Stomach (tissue), 8 donors: ENCODE measurements at regions not wholly inside any gene's neighbourhood (a gene's known extent, or its start where the extent isn't known, plus 50 kb on each side); places are given as distances from the start of the nearest gene placed in this dataset.

Experiments
- DNase-seq, 2 donors: peaks; one replicate each; pipeline versions ENCODE4 v3.0.0 to v3.0.0-alpha.2; 2013 to 2019
- H3K27ac ChIP-seq, 5 donors: fragments of 200-600 bp in 4 of 5; sonication (generic) in 4 of 5; one replicate each; pipeline ENCODE4 v1.5.1; 2013 to 2019; ENCODE audit warnings: mild to moderate bottlenecking in 1 of 5, moderate library complexity in 1 of 5
- H3K27me3 ChIP-seq, 3 donors: fragments of 200-600 bp; sonication (generic); one replicate each; pipeline ENCODE4 v1.5.1; 2017 to 2019; ENCODE audit warnings: mixed run types in 1 of 3
- H3K36me3 ChIP-seq, 4 donors: fragments of 200-600 bp; sonication (generic); 1 replicate in 3 of 4; 2 replicates in 1 of 4; pipeline ENCODE4 v1.5.1; 2016 to 2019
- H3K4me1 ChIP-seq, 4 donors: fragments of 200-600 bp; sonication (generic); one replicate each; pipeline ENCODE4 v1.5.1; 2016 to 2019
- H3K4me3 ChIP-seq, 4 donors: fragments of 200-600 bp; sonication (generic) in 3 of 4; one replicate each; pipeline ENCODE4 v1.5.1; 2016 to 2019; ENCODE audit warnings: mild to moderate bottlenecking in 1 of 4
- H3K9me3 ChIP-seq, 4 donors: fragments of 200-600 bp; sonication (generic); one replicate each; pipeline ENCODE4 v1.5.1; 2016 to 2019
- EP300 ChIP-seq: sonication (generic); formaldehyde crosslinking; IDR thresholded peaks from one replicate; pipeline ENCODE4 v1.6.1; 2017; ENCODE audit warnings: antibody characterized with exemption
- POLR2A ChIP-seq, 4 donors: fragments of 450-650 bp; IDR thresholded peaks; one replicate each; pipeline ENCODE4 v1.6.1; 2016; ENCODE audit warnings: antibody characterized with exemption in 4 of 4, control low read depth in 2 of 4, mild to moderate bottlenecking in 1 of 4, moderate library complexity in 1 of 4
- POLR2AphosphoS5 ChIP-seq, 3 donors: sonication (generic); formaldehyde crosslinking; IDR thresholded peaks; one replicate each; pipeline ENCODE4 v1.6.1; 2016; ENCODE audit warnings: antibody characterized with exemption in 3 of 3
- WGBS, 5 donors: extraction: QIAGEN DNeasy Blood & Tissue Kit in 3 of 5; methylation state at CpG; one replicate each; pipeline versions ENCODE4 v1.1.5 to v1.1.7; 2013 to 2018; 5-methylcytosine and 5-hydroxymethylcytosine counted together
- intact Hi-C: fragments of 100-400 bp; cut with DNase I; formaldehyde crosslinking; loops from one replicate; pipeline ENCODE4 v1.15.1; 2023; ENCODE audit warnings: low total_unique reads
- TF ChIP-seq, protein P1 (sequence below), 7 experiments: fragments of 450-650 bp in 4 of 7; fragments of 200-600 bp in 3 of 7; sonication (generic) in 3 of 7; IDR thresholded peaks; one replicate each; pipeline ENCODE4 v1.5.1; 2016 to 2019; ENCODE audit warnings: antibody characterized with exemption in 7 of 7, control low read depth in 2 of 7, mild to moderate bottlenecking in 1 of 7
- donor health status: healthy with polysubstance abuse.
- donor health status: Bipolar disorder and iron deficiency.
- donor health status: healthy.

DNA sequence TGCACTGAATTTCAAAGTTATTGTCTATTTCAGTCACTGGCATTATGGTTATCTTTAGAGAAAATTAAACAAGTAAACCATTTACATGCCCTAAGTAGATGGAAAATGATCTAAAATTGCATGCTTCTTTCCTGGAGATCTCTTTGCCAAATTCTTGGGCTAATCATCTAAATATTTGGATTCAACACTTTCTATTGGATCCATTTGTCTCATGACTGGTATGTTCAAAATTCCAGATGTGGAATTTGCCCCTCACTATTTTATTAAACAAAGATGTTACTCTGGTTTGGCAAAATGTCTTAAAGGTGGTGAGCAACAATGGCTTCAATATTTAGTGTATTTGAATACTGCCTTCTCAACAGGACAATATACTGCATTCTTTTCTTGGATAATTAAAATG, 147.5 kb upstream of the CASK start:
- TF ChIP-seq POLR2AphosphoS5 (IDR thresholded peaks at IDR 0.05), result no peak
- TF ChIP-seq, protein P1, sequence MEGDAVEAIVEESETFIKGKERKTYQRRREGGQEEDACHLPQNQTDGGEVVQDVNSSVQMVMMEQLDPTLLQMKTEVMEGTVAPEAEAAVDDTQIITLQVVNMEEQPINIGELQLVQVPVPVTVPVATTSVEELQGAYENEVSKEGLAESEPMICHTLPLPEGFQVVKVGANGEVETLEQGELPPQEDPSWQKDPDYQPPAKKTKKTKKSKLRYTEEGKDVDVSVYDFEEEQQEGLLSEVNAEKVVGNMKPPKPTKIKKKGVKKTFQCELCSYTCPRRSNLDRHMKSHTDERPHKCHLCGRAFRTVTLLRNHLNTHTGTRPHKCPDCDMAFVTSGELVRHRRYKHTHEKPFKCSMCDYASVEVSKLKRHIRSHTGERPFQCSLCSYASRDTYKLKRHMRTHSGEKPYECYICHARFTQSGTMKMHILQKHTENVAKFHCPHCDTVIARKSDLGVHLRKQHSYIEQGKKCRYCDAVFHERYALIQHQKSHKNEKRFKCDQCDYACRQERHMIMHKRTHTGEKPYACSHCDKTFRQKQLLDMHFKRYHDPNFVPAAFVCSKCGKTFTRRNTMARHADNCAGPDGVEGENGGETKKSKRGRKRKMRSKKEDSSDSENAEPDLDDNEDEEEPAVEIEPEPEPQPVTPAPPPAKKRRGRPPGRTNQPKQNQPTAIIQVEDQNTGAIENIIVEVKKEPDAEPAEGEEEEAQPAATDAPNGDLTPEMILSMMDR (IDR thresholded peaks at IDR 0.05), result no peak
- no peak for TF ChIP-seq EP300
- no peak for TF ChIP-seq POLR2A (IDR thresholded peaks at IDR 0.05)
- intact Hi-C loops, result no loop called here
- H3K27me3 ChIP-seq, result no peaks in the 10 kb centered on the region
- H3K27ac ChIP-seq, result no peak overlapping the region
- DNase-seq, result no peak
- H3K36me3 ChIP-seq, result no peaks in the 10 kb centered on the region
- H3K4me3 ChIP-seq, result no peak overlapping the region
- no peaks in the 10 kb centered on the region for H3K9me3 ChIP-seq
- no peaks in the 10 kb centered on the region for H3K4me1 ChIP-seq

DNA sequence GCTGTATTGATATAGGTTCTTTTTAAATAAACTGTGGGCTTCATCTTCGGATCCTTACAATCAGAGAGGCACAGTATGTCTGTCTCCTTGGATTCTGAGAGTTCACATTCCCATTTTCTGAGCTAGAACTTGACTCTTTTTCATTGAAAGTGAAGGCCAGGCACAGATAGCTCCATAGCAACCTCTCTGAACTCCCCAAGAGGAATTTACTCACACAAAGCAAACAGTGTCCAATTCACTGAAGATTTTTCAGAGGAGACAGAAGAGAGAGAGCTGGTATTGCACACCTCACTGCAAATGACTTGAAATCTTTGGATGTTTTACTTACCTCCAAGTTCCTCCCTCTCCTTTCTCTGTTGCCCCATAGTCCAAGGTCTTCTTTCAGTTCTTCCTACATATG, 130.9 kb upstream of the CASK start:
- DNase-seq, result no peak
- WGBS, 5 donors, result 52 to 100% (median 67%) methylated on average over 1 of the region's 1 CpG
- H3K27ac ChIP-seq, result no peak overlapping the region
- H3K27me3 ChIP-seq, result no peaks in the 10 kb centered on the region
- H3K9me3 ChIP-seq, result peaks cover 0 to 6% (median 0%) of the 10 kb centered on the region in 4 donors
- no peaks in the 10 kb centered on the region for H3K36me3 ChIP-seq
- intact Hi-C loops, result no loop called here
- no peak for TF ChIP-seq POLR2AphosphoS5 (IDR thresholded peaks at IDR 0.05)
- no peak for TF ChIP-seq POLR2A (IDR thresholded peaks at IDR 0.05)
- TF ChIP-seq EP300, result no peak
- TF ChIP-seq, protein P1 (IDR thresholded peaks at IDR 0.05), result no peak
- H3K4me3 ChIP-seq, result no peak overlapping the region
- no peaks in the 10 kb centered on the region for H3K4me1 ChIP-seq

DNA sequence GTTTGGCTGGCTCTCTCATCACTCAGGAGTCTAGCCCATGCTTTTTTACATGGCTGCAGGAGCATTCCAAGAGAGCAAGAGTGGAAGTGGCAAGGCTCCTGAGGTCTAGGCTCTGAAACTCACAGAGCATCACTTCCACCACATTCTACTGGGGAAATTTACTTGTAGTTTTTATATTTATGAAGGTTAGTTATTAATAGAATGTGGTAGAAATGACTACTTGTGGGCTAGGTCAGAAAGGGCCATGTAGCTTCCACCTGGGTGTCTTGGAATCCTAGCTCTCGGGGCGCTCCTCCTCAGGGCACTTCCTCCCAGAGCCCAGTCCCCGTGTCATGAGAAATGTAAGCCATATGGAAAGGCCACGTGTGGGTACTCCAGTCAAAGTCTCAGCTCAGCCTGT, 127.0 kb upstream of the CASK start:
- no peak for DNase-seq
- WGBS, 5 donors, result 74 to 100% (median 92%) methylated on average over 4 of the region's 4 CpGs
- H3K36me3 ChIP-seq, result no peaks in the 10 kb centered on the region
- no peaks in the 10 kb centered on the region for H3K4me1 ChIP-seq
- TF ChIP-seq, protein P1 (IDR thresholded peaks at IDR 0.05), result no peak
- no peak for TF ChIP-seq POLR2AphosphoS5 (IDR thresholded peaks at IDR 0.05)
- no peak for TF ChIP-seq POLR2A (IDR thresholded peaks at IDR 0.05)
- no peak for TF ChIP-seq EP300
- H3K9me3 ChIP-seq, result no peaks in the 10 kb centered on the region
- H3K4me3 ChIP-seq, result no peak overlapping the region
- intact Hi-C loops, result no loop called here
- no peaks in the 10 kb centered on the region for H3K27me3 ChIP-seq
- H3K27ac ChIP-seq, result no peak overlapping the region

DNA sequence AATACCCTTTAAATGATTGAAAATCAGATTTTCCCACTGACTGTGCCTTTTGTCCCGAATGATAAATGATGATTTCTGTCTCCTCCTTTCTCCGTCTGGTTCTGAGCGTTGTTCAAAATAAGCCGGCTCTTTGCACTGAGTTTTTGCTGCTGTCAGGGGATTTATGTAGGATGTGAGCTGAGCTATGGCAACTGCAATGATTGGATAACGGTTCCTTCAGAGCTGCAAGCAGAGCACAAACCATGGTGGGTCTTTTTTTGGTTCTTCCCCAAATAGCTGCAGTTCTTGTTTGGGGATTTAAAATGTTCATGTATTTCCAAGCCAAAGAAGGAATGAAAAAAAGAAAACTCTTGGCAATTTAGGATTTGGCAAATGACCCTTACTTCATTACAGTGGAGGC, 124.5 kb upstream of the CASK start:
- H3K4me1 ChIP-seq, result no peaks in the 10 kb centered on the region
- intact Hi-C loops, result no loop called here
- no peak for DNase-seq
- TF ChIP-seq, protein P1 (IDR thresholded peaks at IDR 0.05), result no peak
- H3K4me3 ChIP-seq, result no peak overlapping the region
- H3K27me3 ChIP-seq, result no peaks in the 10 kb centered on the region
- no peak overlapping the region for H3K27ac ChIP-seq
- no peaks in the 10 kb centered on the region for H3K36me3 ChIP-seq
- H3K9me3 ChIP-seq, result no peaks in the 10 kb centered on the region
- 69 to 81% (median 72%) methylated on average over 5 of the region's 5 CpGs for WGBS, 5 donors

DNA sequence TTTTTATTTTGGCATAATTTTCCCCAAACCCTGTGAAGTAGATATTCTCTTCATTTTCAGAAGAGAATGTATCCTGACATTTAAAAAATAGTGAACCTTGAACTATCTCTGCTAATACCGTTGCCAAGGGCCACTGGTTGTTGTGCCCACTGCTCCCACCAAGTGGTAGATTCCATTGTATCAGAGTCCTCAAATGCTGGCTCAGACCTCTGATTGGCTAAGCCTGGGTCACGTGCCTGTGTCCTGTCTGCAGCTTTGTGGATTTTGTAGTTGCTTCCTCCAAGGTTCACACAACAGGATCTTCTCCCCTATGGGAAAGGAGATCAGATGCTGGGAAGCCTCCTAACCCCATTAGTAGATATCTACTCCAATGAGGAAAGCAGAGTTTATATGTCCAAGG, 104.8 kb upstream of the CASK start:
- no peaks in the 10 kb centered on the region for H3K36me3 ChIP-seq
- intact Hi-C loops, result no loop called here
- H3K4me1 ChIP-seq, result peaks cover 0 to 6% (median 1%) of the 10 kb centered on the region in 4 donors
- DNase-seq, result no peak
- peak overlapping the region in 4 of 5 donors; percentile 35 to 59 (median 54) for H3K27ac ChIP-seq
- H3K27me3 ChIP-seq, result no peaks in the 10 kb centered on the region
- peaks cover 0 to 5% (median 0%) of the 10 kb centered on the region in 4 donors for H3K9me3 ChIP-seq
- H3K4me3 ChIP-seq, result no peak overlapping the region
- TF ChIP-seq POLR2A (IDR thresholded peaks at IDR 0.05) (no peak), POLR2AphosphoS5 (IDR thresholded peaks at IDR 0.05) (no peak), EP300 (no peak)
- TF ChIP-seq, protein P1 (IDR thresholded peaks at IDR 0.05), result no peak
- WGBS, 5 donors, result 37 to 66% (median 46%) methylated on average over 2 of the region's 2 CpGs
